SU-DHL-6 (cell line): ENCODE measurements at regions not wholly inside any gene's neighbourhood (a gene's known extent, or its start where the extent isn't known, plus 50 kb on each side); places are given as distances from the start of the nearest gene placed in this dataset.
"Not testable (repeated sequence)": the region's sequence is repeated elsewhere in the genome, so short reads cannot be mapped to it uniquely, and the experiment has no call there.

ENCODE experiments used
- CTCF ChIP-seq: fragments of 200-600 bp; sonication (generic); IDR thresholded peaks from one replicate; pipeline ENCODE4 v1.5.1; 2017; ENCODE audit warnings: antibody characterized with exemption, mild to moderate bottlenecking, low read length, moderate library complexity; ENCODE audit not compliant: insufficient read depth, poor library complexity, severe bottlenecking
- EZH2phosphoT487 ChIP-seq: fragments of 200-600 bp; sonication (generic), shearing (Covaris generic); conservative IDR thresholded peaks from 2 replicates; pipeline ENCODE4 v1.6.1; 2018; ENCODE audit warnings: mild to moderate bottlenecking, antibody characterized with exemption, low read length, moderate library complexity, mixed read lengths

GRCh38 chr6:37091586-37091985 is 78.4 kb upstream of the PIM1 start:
- not testable (repeated sequence) for TF ChIP-seq CTCF, EZH2phosphoT487
